PFSK-1 (cell line): ENCODE measurements at regions not wholly inside any gene's neighbourhood (a gene's known extent, or its start where the extent isn't known, plus 50 kb on each side); places are given as distances from the start of the nearest gene placed in this dataset.

Experiments used
- POLR2AphosphoS5 ChIP-seq: IDR thresholded peaks from 2 replicates; pipeline ENCODE4 v1.6.1; 2012; ENCODE audit warnings: low read depth, mild to moderate bottlenecking, control low read depth, low read length, moderate library complexity
- SIN3A ChIP-seq: IDR thresholded peaks from 2 replicates; pipeline ENCODE4 v1.6.1; 2012; ENCODE audit warnings: mild to moderate bottlenecking, low read length, moderate library complexity, borderline replicate concordance; ENCODE audit not compliant: insufficient read depth

DNA sequence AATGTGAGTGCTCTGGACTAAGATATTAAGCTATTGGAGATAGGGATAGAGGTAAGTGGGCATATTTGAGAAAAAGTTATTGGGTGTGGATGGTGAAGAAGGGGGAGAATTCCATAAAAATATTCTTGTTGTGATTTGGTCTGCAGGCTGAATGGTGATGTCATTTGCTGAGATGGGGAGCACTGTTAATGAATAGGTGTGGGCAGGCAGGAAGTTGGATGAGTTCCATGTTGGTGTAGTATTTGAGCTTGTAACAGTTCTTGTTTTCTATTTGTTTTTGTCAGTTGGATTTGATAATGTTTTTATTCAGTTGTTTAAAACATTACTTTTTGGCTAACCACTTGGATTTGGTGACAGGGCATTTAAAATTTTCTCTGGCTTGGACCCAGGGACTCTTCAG, 168.8 kb downstream of the C11orf87 start:
- TF ChIP-seq POLR2AphosphoS5 (no peak), SIN3A (no peak)
